ENCODE measurements at regions not wholly inside any gene's neighbourhood (a gene's known extent, or its start where the extent isn't known, plus 50 kb on each side); places are given as distances from the start of the nearest gene placed in this dataset.

DNA sequence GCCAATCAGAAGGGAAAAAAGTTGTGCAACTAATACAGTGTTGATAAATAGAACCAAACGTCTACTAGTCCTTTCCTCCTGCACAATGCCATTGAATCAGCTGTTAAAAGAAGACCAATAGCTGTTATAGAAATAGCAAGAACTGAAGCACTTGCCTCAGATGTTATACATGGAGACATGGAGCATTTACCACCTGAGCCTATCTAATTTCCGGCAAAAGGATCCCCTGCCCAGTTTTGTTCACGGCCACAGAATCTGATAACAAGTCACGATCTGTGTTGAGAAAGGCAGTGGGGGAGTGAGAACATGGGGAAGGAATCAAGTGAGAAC lies 285.4 kb downstream of the ZEB2 start:
- TF ChIP-seq, protein P1, sequence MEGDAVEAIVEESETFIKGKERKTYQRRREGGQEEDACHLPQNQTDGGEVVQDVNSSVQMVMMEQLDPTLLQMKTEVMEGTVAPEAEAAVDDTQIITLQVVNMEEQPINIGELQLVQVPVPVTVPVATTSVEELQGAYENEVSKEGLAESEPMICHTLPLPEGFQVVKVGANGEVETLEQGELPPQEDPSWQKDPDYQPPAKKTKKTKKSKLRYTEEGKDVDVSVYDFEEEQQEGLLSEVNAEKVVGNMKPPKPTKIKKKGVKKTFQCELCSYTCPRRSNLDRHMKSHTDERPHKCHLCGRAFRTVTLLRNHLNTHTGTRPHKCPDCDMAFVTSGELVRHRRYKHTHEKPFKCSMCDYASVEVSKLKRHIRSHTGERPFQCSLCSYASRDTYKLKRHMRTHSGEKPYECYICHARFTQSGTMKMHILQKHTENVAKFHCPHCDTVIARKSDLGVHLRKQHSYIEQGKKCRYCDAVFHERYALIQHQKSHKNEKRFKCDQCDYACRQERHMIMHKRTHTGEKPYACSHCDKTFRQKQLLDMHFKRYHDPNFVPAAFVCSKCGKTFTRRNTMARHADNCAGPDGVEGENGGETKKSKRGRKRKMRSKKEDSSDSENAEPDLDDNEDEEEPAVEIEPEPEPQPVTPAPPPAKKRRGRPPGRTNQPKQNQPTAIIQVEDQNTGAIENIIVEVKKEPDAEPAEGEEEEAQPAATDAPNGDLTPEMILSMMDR (IDR thresholded peaks at IDR 0.05) = no peak

DNA sequence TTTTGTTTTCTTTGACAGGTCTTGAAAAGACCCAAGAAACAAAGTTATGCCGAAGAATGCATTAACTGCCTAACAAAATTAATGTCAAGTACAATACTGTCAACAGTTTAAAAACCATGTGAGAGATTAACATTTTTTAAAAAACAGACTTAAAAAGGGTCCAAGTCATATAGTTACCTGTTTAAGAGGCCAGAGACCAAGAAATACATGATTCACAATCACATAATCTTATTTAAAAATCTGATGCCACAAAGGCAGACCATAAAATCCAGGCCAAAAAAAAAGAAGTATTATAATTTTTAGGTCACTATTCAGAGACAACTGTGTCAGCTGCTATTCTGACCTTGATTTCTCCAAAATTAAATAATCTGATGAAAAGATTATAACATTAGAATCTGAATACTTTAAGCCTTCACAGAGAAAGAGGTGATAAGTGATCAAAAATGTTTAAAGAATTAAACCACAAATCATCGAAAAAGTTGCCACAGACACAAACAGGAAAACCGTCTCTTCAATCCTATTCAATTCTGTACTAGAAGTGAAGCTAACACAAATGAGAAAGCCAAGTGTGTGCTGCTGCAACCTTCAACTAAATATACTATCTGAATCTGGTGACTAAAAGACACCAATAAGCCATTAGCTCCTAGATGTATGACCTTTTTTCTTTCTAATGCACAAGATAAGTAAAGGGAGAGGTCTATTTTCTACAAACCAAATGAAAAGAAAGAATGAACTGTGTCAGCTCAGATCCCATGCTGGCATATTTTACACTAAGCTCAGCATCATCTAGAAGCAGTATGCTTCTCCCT lies 286.0 kb downstream of the ZEB2 start:
- TF ChIP-seq, protein P1 (IDR thresholded peaks at IDR 0.05) = no peak

DNA sequence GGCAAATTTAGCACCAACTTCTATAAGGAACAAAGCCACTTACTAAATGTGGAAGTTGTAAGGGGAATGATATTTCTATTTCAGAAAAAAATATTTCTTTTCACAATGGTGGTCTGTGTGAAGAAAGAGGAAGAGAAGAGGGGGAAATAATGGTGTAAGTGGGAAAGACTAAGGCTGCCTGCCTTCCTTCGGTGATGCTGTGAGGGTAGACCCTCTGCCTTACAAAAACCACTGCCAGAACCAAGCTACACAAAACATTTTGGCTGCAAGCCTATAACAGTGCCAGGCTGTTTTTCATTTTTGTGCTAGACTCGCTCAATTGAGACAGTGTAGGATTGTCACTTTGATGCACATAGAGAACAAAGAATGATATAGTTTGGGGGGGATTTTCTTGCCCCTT lies 286.6 kb downstream of the ZEB2 start:
- TF ChIP-seq, protein P1 (IDR thresholded peaks at IDR 0.05) = no peak

DNA sequence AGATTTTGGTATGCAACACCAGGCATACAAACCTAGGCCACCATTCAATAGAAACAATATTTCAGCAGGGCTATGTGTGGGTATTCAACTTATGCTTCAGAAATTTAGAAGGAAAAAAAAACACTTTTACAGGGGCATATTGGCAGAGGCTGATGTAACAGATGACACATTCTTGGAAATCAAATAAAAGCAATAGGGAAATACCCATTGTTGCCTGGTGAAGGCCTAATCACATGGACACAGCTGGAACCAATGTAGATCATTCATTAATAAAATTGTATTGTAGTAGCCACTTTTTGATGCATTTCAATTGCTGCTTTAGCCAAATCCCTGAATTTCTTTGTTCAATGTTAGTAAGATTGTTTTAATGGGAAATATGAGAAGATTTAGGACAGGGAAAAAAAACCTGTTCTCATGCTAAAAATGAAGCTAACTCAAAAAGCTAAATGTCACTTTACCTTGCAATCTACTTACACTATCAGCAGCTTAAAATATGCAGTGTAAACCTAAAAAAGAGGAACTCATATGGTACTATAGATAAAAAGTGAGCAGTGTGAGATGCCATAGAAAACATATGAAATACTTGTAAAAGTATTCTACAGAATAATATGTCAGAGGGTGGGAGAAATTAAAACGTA lies 289.4 kb downstream of the ZEB2 start:
- TF ChIP-seq, protein P1 (IDR thresholded peaks at IDR 0.05) = no peak

DNA sequence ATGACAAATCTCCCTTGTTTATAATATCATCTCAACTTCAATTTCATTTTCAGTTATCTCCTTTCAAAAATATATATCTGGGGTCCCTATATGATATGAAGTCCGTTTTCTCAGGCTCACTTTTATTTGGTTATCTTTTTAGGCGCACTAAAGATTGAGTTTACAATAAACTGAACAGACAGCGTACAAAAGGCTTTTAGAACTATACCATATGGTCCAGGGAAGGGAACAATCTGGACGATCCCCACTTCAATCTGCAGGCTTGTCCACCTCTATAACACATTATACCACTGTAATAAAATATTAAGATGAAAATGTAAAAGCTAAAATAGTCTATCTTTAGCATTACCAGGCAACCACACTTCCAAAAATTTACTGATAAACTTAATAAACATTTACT lies 289.9 kb downstream of the ZEB2 start:
- TF ChIP-seq, protein P1 (IDR thresholded peaks at IDR 0.05) = no peak

DNA sequence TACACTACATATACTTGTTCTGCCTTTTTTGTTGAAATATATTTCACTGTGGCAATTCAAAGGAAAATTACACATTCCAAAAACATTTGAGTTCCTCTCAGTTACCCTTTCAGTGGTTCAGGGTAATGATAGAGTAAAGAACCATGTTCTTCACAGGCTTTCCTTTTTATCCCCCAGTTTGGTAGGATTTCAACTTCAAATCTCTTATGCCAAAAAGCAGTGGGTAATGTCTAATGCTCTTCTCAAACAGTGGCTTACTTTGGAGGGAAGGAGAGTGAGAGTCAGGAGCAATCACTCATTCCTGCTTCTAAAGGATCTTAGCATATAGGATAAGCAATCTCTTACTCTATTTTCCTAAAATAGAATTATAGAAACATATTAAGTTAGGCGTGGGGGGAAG lies 290.6 kb downstream of the ZEB2 start:
- TF ChIP-seq, protein P1 (IDR thresholded peaks at IDR 0.05) = no peak

DNA sequence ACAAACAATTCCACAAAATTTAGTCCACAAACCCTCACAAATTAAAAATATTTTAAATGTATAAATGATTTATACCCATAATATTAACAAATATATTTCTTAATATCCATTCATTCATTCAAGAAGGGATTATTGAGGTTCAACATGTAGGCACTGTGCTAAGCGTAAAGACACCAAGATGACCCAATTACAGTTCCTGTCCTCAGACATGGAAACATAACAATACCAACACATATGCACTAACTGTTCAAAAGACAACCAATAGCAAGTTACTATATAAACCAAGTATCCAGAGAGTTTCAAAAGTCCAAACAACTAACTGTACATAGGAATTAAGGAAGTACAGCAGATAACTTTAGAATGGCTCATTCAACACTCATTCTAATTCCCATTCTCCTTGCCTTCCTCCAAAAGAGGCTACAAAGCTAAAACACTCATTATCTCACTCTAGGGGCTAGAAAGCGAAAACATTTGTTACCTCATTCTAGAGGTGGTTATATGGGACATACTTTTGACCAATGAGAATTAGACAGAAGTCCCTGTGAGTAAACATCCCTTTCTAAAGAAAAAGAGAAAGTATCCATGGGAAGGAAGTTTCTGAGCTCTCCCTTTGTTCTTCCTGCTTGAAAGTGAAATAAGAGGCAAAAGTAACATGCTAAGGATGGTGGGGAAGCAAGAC lies 292.4 kb downstream of the ZEB2 start:
- TF ChIP-seq, protein P1 (IDR thresholded peaks at IDR 0.05) = no peak
